Hepatocyte (in vitro differentiated cells): ENCODE measurements at regions not wholly inside any gene's neighbourhood (a gene's known extent, or its start where the extent isn't known, plus 50 kb on each side); places are given as distances from the start of the nearest gene placed in this dataset.

Experiments
- DNase-seq: peaks from one replicate; pipeline ENCODE4 v3.0.0-alpha.2; 2016; ENCODE audit warnings: low spot score
- H2AFZ ChIP-seq: fragments of 200-600 bp; sonication (generic); 2 replicates; pipeline ENCODE4 v1.6.0; 2016; ENCODE audit warnings: antibody characterized with exemption, mild to moderate bottlenecking
- H3K27ac ChIP-seq: fragments of 200-600 bp; sonication (generic); 2 replicates; pipeline ENCODE4 v1.5.1; 2016; ENCODE audit warnings: mild to moderate bottlenecking
- H3K27me3 ChIP-seq: fragments of 200-600 bp; sonication (generic); 2 replicates; pipeline ENCODE4 v1.6.1; 2016
- H3K36me3 ChIP-seq: fragments of 200-600 bp; sonication (generic); replicated peaks from 2 replicates; pipeline ENCODE4 v1.5.1; 2016; ENCODE audit warnings: low read depth; ENCODE audit not compliant: insufficient read depth
- H3K4me1 ChIP-seq: fragments of 200-600 bp; sonication (generic); 2 replicates; pipeline ENCODE4 v1.5.1; 2016; ENCODE audit warnings: mild to moderate bottlenecking, moderate library complexity; ENCODE audit not compliant: insufficient read depth
- H3K4me2 ChIP-seq: fragments of 200-600 bp; sonication (generic); 2 replicates; pipeline ENCODE4 v1.6.0; 2016
- H3K4me3 ChIP-seq: fragments of 200-600 bp; sonication (generic); 2 replicates; pipeline ENCODE4 v1.5.1; 2016; ENCODE audit warnings: mild to moderate bottlenecking
- H3K79me2 ChIP-seq: fragments of 200-600 bp; sonication (generic); 2 replicates; pipeline ENCODE4 v1.6.0; 2017; ENCODE audit warnings: mild to moderate bottlenecking
- H3K9me2 ChIP-seq: fragments of 200-600 bp; sonication (generic); replicated peaks from 2 replicates; pipeline ENCODE4 v1.6.0; 2017; ENCODE audit warnings: mild to moderate bottlenecking; ENCODE audit not compliant: insufficient read depth
- H3K9me3 ChIP-seq: fragments of 200-600 bp; sonication (generic); 2 replicates; pipeline ENCODE4 v1.5.1; 2016; ENCODE audit warnings: low read depth, mild to moderate bottlenecking
- H4K20me1 ChIP-seq: fragments of 200-600 bp; sonication (generic); 2 replicates; pipeline ENCODE4 v1.6.0; 2016; ENCODE audit warnings: mild to moderate bottlenecking; ENCODE audit not compliant: insufficient read depth, poor library complexity, severe bottlenecking
- CTCF ChIP-seq: fragments of 200-600 bp; sonication (generic); IDR thresholded peaks from 2 replicates; pipeline ENCODE4 v1.5.1; 2016; ENCODE audit warnings: antibody characterized with exemption, mild to moderate bottlenecking; ENCODE audit not compliant: poor library complexity
- EZH2 ChIP-seq: fragments of 200-600 bp; sonication (generic); IDR thresholded peaks from 2 replicates; pipeline ENCODE4 v1.6.1; 2016; ENCODE audit warnings: antibody characterized with exemption, mild to moderate bottlenecking, borderline replicate concordance
- EZH2phosphoT487 ChIP-seq: fragments of 200-600 bp; sonication (generic); IDR thresholded peaks from one replicate; pipeline ENCODE4 v1.6.1; 2018; ENCODE audit warnings: antibody characterized with exemption, mild to moderate bottlenecking, low read depth, moderate library complexity; ENCODE audit not compliant: unreplicated experiment, severe bottlenecking
- WGBS: methylation state at CpG from one replicate; pipeline ENCODE4 v1.1.6; 2016; ENCODE audit warnings: low lambda C conversion rate; ENCODE audit errors: missing lambda C conversion rate; 5-methylcytosine and 5-hydroxymethylcytosine counted together

DNA sequence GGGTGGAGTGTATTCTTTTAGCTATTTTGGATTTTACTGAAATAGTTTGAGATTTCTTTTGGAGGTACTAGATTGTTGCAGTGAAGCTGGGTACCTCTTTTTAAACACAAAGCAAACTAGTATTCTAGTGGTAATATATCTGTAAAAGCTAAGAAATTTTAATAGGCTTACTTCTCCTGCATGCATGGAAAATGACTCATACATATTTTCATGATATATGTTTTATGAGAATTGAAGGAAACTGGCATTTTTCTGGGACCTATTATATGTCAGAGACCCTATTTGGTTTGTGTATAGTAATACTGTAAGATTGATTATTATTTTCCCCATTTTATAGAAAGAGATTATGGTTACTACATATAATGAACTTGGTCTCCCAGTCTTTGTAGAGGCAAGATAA is 851.0 kb downstream of the DIPK2A start:
- no peaks in the 10 kb centered on the region for H3K9me2 ChIP-seq
- no peak for TF ChIP-seq CTCF

DNA sequence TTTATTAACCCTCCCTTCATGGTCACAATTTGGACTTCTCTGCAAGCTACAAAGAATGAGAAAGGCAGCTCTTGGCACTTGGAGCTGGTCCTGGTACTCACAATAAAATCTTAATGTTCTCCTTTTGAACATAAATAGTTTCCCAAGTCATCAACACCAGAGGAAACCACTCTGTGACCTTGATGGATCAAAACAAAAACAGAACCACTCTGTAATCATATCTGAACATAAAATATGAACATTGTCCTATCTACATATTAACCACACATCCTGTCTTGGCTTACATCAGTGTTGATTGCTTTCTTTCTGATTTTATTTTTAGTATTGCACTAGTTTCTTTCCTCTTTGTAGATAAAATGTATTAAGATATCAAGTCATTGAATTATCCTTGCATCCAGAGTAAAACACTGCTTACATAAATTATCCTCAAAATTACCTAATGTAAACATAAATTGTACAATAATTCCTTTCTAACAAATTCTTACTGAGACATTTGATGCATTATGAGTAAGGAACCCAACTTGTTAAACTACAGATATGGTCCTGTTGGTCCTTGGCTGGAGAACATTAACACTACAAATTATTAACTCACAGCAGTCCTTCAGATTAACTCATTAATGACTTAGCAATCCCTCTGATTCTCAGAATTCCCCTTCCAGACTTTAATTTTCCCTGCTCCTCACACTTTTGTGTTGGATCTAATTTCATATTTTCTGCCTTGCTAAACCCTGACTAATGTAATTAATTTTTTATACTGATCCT is 860.5 kb downstream of the DIPK2A start:
- H3K4me2 ChIP-seq: no peak overlapping the region
- no peak for DNase-seq
- H4K20me1 ChIP-seq: no peaks in the 10 kb centered on the region
- no peak overlapping the region for H3K27ac ChIP-seq
- no peak overlapping the region for H3K4me3 ChIP-seq
- H3K79me2 ChIP-seq: no peaks in the 10 kb centered on the region
- no peaks in the 10 kb centered on the region for H3K9me3 ChIP-seq
- H3K36me3 ChIP-seq: no peaks in the 10 kb centered on the region
- TF ChIP-seq EZH2 (no peak), CTCF (no peak), EZH2phosphoT487 (no peak)
- H3K9me2 ChIP-seq: no peaks in the 10 kb centered on the region
- no peak overlapping the region for H2AFZ ChIP-seq
- H3K4me1 ChIP-seq: no peaks in the 10 kb centered on the region
- H3K27me3 ChIP-seq: no peaks in the 10 kb centered on the region

More for the DNA sequence above, 851.0 kb downstream of the DIPK2A start:
- Histone ChIP-seq H3K36me3 (no peaks in the 10 kb centered on the region), H3K27me3 (no peaks in the 10 kb centered on the region), H3K4me3 (no peak overlapping the region), H3K79me2 (no peaks in the 10 kb centered on the region), H3K27ac (no peak overlapping the region), H4K20me1 (no peaks in the 10 kb centered on the region), H3K4me1 (no peaks in the 10 kb centered on the region), H3K9me3 (no peaks in the 10 kb centered on the region), H3K4me2 (no peak overlapping the region), H2AFZ (no peak overlapping the region)
- no peak for DNase-seq

- Histone ChIP-seq H3K9me3 (no peaks in the 10 kb centered on the region), H3K36me3 (no peaks in the 10 kb centered on the region), H3K9me2 (no peaks in the 10 kb centered on the region), H3K27me3 (no peaks in the 10 kb centered on the region), H3K4me1 (no peaks in the 10 kb centered on the region), H2AFZ (no peak overlapping the region), H3K27ac (no peak overlapping the region), H3K4me3 (no peak overlapping the region), H4K20me1 (no peaks in the 10 kb centered on the region), H3K4me2 (no peak overlapping the region), H3K79me2 (no peaks in the 10 kb centered on the region)
- 67% methylated on average over 2 of the region's 2 CpGs for WGBS
- no peak for DNase-seq
- TF ChIP-seq EZH2phosphoT487 (no peak), EZH2 (no peak), CTCF (no peak)
Measured at GRCh38 chr3:144839991-144840390, 868.4 kb downstream of the DIPK2A start.

DNA sequence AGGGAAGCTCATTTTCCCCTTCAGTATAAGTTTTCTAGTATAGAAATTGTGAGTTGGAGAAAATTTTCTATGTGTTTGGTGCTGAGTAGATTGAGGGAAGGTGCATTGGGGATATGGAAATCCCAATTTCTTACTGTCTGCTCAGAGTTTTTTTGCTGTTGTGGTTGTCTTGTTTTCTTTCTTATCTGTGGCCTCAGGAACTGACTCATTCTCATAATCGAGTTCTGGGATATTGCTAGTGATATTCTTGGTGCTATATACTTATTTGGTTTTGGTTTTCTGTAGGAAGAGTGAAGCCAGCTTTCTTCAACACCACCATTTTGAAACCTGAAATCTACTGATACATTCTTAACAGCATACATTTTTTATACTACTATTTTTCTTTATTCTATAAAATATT is 869.2 kb downstream of the DIPK2A start:
- Histone ChIP-seq H3K9me3 (no peaks in the 10 kb centered on the region), H4K20me1 (no peaks in the 10 kb centered on the region), H3K27me3 (no peaks in the 10 kb centered on the region), H3K4me3 (no peak overlapping the region), H3K4me1 (no peaks in the 10 kb centered on the region), H3K9me2 (no peaks in the 10 kb centered on the region), H2AFZ (no peak overlapping the region), H3K27ac (no peak overlapping the region), H3K4me2 (no peak overlapping the region), H3K79me2 (no peaks in the 10 kb centered on the region), H3K36me3 (no peaks in the 10 kb centered on the region)
- 78% methylated on average over 1 of the region's 1 CpG for WGBS
- TF ChIP-seq EZH2phosphoT487: no peak
- DNase-seq: no peak
